ENCODE measurements at regions not wholly inside any gene's neighbourhood (a gene's known extent, or its start where the extent isn't known, plus 50 kb on each side); places are given as distances from the start of the nearest gene placed in this dataset.

DNA sequence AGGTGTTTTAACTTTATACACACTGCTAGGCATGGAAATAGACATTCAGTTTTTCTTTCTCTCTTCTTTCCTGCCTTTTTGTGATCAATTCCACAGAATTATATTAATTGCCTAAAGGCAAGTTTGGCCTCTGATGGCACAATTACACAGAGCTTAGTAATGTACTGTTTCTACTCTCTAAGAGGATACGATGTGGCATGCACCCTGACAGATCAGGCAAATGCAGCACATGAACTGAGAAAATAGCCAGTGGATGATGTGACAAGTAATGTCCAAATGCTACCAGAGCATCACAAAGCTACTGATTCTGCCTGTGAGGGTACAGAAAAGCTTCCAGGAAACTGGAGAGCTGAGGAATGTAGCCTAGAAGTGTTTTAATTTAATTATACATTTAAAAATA lies 233.8 kb upstream of the PRR20A start:
- ChIA-PET POLR2A (no interaction called here), CTCF (no interaction called here)
- Histone ChIP-seq H3K27ac (ENCODE audit: low read depth, low read length) (no peak overlapping the region), H3K27me3 (ENCODE audit: insufficient read depth, low read length, poor library complexity, severe bottlenecking) (no peaks in the 10 kb centered on the region), H3K36me3 (ENCODE audit: insufficient read depth, low read length) (no peaks in the 10 kb centered on the region), H3K4me1 (ENCODE audit: insufficient read depth, low read length) (no peaks in the 10 kb centered on the region), H3K9me3 (ENCODE audit: low read length) (no peaks in the 10 kb centered on the region), H3K4me3 (ENCODE audit: low read length) (no peak overlapping the region)
- Mint-ChIP-seq H3K27me3 (no peaks in the 10 kb centered on the region), H3K36me3 (no peaks in the 10 kb centered on the region), H3K27ac (no peak overlapping the region), H3K4me1 (no peaks in the 10 kb centered on the region), H3K9me3 (peaks cover 0 to 24% (median 7%) of the 10 kb centered on the region in 5 donors), H3K4me3 (no peak overlapping the region)
- DNase-seq = no peak

DNA sequence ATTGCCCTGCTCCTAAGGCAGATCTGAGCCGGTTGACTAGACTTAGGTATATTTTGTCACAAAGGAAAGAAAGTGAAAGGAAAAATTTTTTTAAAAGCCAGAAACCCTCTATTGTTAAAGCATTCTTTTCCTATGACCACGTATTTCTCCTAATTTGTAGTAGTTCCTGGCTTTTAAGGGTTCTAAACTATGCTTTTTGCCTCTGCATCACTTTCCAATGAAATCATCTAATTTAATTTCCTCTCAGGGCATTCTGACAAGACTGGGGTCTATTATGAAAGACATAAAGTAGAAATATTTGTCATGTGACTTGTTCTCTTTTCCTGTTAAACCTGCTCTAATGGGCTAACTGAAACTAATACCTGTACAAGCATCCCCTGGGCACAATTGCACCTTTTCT lies 233.0 kb upstream of the PRR20A start:
- ChIA-PET CTCF (no interaction called here), POLR2A (no interaction called here)
- Histone ChIP-seq H3K27me3 (ENCODE audit: insufficient read depth, low read length, poor library complexity, severe bottlenecking) (no peaks in the 10 kb centered on the region), H3K9me3 (ENCODE audit: low read length) (no peaks in the 10 kb centered on the region), H3K36me3 (ENCODE audit: insufficient read depth, low read length) (no peaks in the 10 kb centered on the region), H3K4me3 (ENCODE audit: low read length) (no peak overlapping the region), H3K4me1 (ENCODE audit: insufficient read depth, low read length) (no peaks in the 10 kb centered on the region), H3K27ac (ENCODE audit: low read depth, low read length) (no peak overlapping the region)
- no peaks in the 10 kb centered on the region for H3K4me1 Mint-ChIP-seq
- H3K27me3 Mint-ChIP-seq = no peaks in the 10 kb centered on the region
- H3K36me3 Mint-ChIP-seq = no peaks in the 10 kb centered on the region
- no peak overlapping the region for H3K4me3 Mint-ChIP-seq
- H3K27ac Mint-ChIP-seq = no peak overlapping the region
- H3K9me3 Mint-ChIP-seq = peaks cover 0 to 20% (median 7%) of the 10 kb centered on the region in 5 donors
- DNase-seq = no peak

- no peaks in the 10 kb centered on the region for H3K36me3 Mint-ChIP-seq
- no peak overlapping the region for H3K4me3 ChIP-seq (ENCODE audit: low read length)
- H3K36me3 ChIP-seq (ENCODE audit: insufficient read depth, low read length) = no peaks in the 10 kb centered on the region
- H3K4me3 Mint-ChIP-seq = no peak overlapping the region
- no peaks in the 10 kb centered on the region for H3K4me1 Mint-ChIP-seq
- H3K27ac ChIP-seq (ENCODE audit: low read depth, low read length) = no peak overlapping the region
- no peaks in the 10 kb centered on the region for H3K27me3 ChIP-seq (ENCODE audit: insufficient read depth, low read length, poor library complexity, severe bottlenecking)
- ChIA-PET CTCF (no interaction called here), POLR2A (no interaction called here)
- H3K9me3 Mint-ChIP-seq = peaks cover 2 to 27% (median 5%) of the 10 kb centered on the region in 5 donors
- no peaks in the 10 kb centered on the region for H3K27me3 Mint-ChIP-seq
- no peak for DNase-seq
- H3K9me3 ChIP-seq (ENCODE audit: low read length) = no peaks in the 10 kb centered on the region
- no peaks in the 10 kb centered on the region for H3K4me1 ChIP-seq (ENCODE audit: insufficient read depth, low read length)
- no peak overlapping the region for H3K27ac Mint-ChIP-seq
These were observed 230.7 kb upstream of the PRR20A start for GRCh38 chr13:56909896-56910600.

DNA sequence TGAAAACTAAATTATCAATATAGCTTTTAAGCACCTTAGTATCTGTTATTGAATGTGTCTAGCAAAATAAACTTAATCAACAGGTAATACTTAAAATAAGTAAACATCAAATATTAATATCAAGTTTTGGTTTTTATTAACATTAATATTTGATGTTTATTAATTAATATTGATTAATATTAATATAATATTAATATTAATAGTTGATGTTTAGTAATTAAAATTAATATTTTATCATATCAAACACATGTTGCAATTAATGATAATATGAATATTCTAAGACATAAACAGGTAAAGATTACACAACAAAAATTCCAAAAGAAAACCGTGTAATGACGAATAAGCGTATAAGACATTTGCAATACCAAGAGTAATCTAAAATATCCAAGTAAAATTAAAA lies 222.8 kb upstream of the PRR20A start:
- no peak overlapping the region for H3K4me3 ChIP-seq (ENCODE audit: low read length)

GRCh38 chr13:56923626-56924140 lies 217.0 kb upstream of the PRR20A start:
- Histone ChIP-seq H3K36me3 (ENCODE audit: insufficient read depth, low read length) (no peaks in the 10 kb centered on the region), H3K27ac (ENCODE audit: low read depth, low read length) (no peak overlapping the region), H3K9me3 (ENCODE audit: low read length) (no peaks in the 10 kb centered on the region), H3K27me3 (ENCODE audit: insufficient read depth, low read length, poor library complexity, severe bottlenecking) (no peaks in the 10 kb centered on the region), H3K4me1 (ENCODE audit: insufficient read depth, low read length) (no peaks in the 10 kb centered on the region), H3K4me3 (ENCODE audit: low read length) (no peak overlapping the region)
- Mint-ChIP-seq H3K4me1 (no peaks in the 10 kb centered on the region), H3K27me3 (peaks cover 0 to 2% of the 10 kb centered on the region in 2 donors), H3K36me3 (no peaks in the 10 kb centered on the region), H3K9me3 (peaks cover 4 to 26% (median 10%) of the 10 kb centered on the region in 5 donors), H3K4me3 (no peak overlapping the region), H3K27ac (no peak overlapping the region)
- DNase-seq = no peak
- CTCF ChIA-PET = no interaction called here
- POLR2A ChIA-PET = no interaction called here

More for the DNA sequence above, 222.8 kb upstream of the PRR20A start:
- no peak overlapping the region for H3K27ac ChIP-seq (ENCODE audit: low read depth, low read length)
- H3K9me3 ChIP-seq (ENCODE audit: low read length) = no peaks in the 10 kb centered on the region
- no peaks in the 10 kb centered on the region for H3K36me3 Mint-ChIP-seq
- no peak overlapping the region for H3K27ac Mint-ChIP-seq
- H3K4me1 ChIP-seq (ENCODE audit: insufficient read depth, low read length) = no peaks in the 10 kb centered on the region
- no peaks in the 10 kb centered on the region for H3K27me3 Mint-ChIP-seq
- no peaks in the 10 kb centered on the region for H3K4me1 Mint-ChIP-seq
- no peaks in the 10 kb centered on the region for H3K27me3 ChIP-seq (ENCODE audit: insufficient read depth, low read length, poor library complexity, severe bottlenecking)
- peaks cover 0 to 27% (median 5%) of the 10 kb centered on the region in 5 donors for H3K9me3 Mint-ChIP-seq
- DNase-seq = no peak
- POLR2A ChIA-PET = no interaction called here
- CTCF ChIA-PET = no interaction called here
- no peak overlapping the region for H3K4me3 Mint-ChIP-seq
- no peaks in the 10 kb centered on the region for H3K36me3 ChIP-seq (ENCODE audit: insufficient read depth, low read length)

GRCh38 chr13:56924401-56924800 lies 216.3 kb upstream of the PRR20A start:
- Mint-ChIP-seq H3K4me1 (no peaks in the 10 kb centered on the region), H3K9me3 (peaks cover 7 to 29% (median 10%) of the 10 kb centered on the region in 5 donors), H3K27me3 (peaks cover 0 to 2% of the 10 kb centered on the region in 2 donors), H3K36me3 (no peaks in the 10 kb centered on the region), H3K27ac (no peak overlapping the region), H3K4me3 (no peak overlapping the region)
- no peak for DNase-seq
- H3K27ac ChIP-seq (ENCODE audit: low read depth, low read length) = no peak overlapping the region
- no peaks in the 10 kb centered on the region for H3K36me3 ChIP-seq (ENCODE audit: insufficient read depth, low read length)
- H3K4me3 ChIP-seq (ENCODE audit: low read length) = no peak overlapping the region
- no peaks in the 10 kb centered on the region for H3K9me3 ChIP-seq (ENCODE audit: low read length)
- no peaks in the 10 kb centered on the region for H3K27me3 ChIP-seq (ENCODE audit: insufficient read depth, low read length, poor library complexity, severe bottlenecking)
- H3K4me1 ChIP-seq (ENCODE audit: insufficient read depth, low read length) = no peaks in the 10 kb centered on the region
- ChIA-PET POLR2A (no interaction called here), CTCF (no interaction called here)

- Histone ChIP-seq H3K9me3 (ENCODE audit: low read length) (no peaks in the 10 kb centered on the region), H3K4me3 (ENCODE audit: low read length) (no peak overlapping the region), H3K27me3 (ENCODE audit: insufficient read depth, low read length, poor library complexity, severe bottlenecking) (no peaks in the 10 kb centered on the region), H3K36me3 (ENCODE audit: insufficient read depth, low read length) (no peaks in the 10 kb centered on the region), H3K27ac (ENCODE audit: low read depth, low read length) (no peak overlapping the region), H3K4me1 (ENCODE audit: insufficient read depth, low read length) (no peaks in the 10 kb centered on the region)
- Mint-ChIP-seq H3K27ac (no peak overlapping the region), H3K9me3 (peaks cover 0 to 33% (median 14%) of the 10 kb centered on the region in 5 donors), H3K27me3 (no peaks in the 10 kb centered on the region), H3K4me3 (no peak overlapping the region), H3K36me3 (no peaks in the 10 kb centered on the region), H3K4me1 (no peaks in the 10 kb centered on the region)
- POLR2A ChIA-PET = no interaction called here
- CTCF ChIA-PET = no interaction called here
- no peak for DNase-seq
These were observed 208.6 kb upstream of the PRR20A start for GRCh38 chr13:56932104-56932503.

- CTCF ChIA-PET = no interaction called here
- Mint-ChIP-seq H3K36me3 (no peaks in the 10 kb centered on the region), H3K4me3 (no peak overlapping the region), H3K27ac (no peak overlapping the region), H3K9me3 (peaks cover 0 to 22% (median under 1%) of the 10 kb centered on the region in 5 donors), H3K27me3 (no peaks in the 10 kb centered on the region), H3K4me1 (no peaks in the 10 kb centered on the region)
- no peaks in the 10 kb centered on the region for H3K27me3 ChIP-seq (ENCODE audit: insufficient read depth, low read length, poor library complexity, severe bottlenecking)
- POLR2A ChIA-PET = no interaction called here
- H3K36me3 ChIP-seq (ENCODE audit: insufficient read depth, low read length) = no peaks in the 10 kb centered on the region
- H3K4me1 ChIP-seq (ENCODE audit: insufficient read depth, low read length) = no peaks in the 10 kb centered on the region
- no peak overlapping the region for H3K4me3 ChIP-seq (ENCODE audit: low read length)
- no peak for DNase-seq
- no peak overlapping the region for H3K27ac ChIP-seq (ENCODE audit: low read depth, low read length)
- no peaks in the 10 kb centered on the region for H3K9me3 ChIP-seq (ENCODE audit: low read length)
These were observed 186.8 kb upstream of the PRR20A start for GRCh38 chr13:56953965-56954364.

Measured in CD8-positive, alpha-beta memory T cell (primary cell).